ENCODE measurements at regions not wholly inside any gene's neighbourhood (a gene's known extent, or its start where the extent isn't known, plus 50 kb on each side); places are given as distances from the start of the nearest gene placed in this dataset.

DNA sequence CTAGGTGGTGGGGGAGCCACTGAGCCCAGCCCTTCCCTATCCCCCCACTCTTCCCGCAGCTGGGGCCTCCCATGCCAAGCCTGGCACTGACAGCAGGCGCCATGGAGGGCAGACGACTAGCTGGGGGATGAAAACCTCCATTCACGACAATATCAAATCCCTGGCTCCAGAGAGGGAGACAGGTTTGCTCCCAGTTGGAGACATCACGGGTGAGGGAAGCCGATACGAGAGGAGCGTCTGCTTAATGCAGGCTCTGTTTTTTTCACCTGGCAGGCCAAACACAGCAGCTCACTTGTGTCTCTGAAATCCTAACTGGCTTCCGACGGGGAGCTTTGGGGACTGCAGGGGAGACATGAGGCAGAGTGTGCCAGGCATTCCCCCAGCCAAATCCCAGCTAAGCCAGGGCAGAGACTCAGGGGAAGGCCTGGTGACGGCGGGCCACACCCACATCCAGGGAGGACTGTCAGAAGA, 307.4 kb upstream of the ZMIZ1 start:
- no peaks in the 10 kb centered on the region for H3K79me2 ChIP-seq (ENCODE audit: control insufficient read depth, insufficient read depth, low read length)
- H4K20me1 ChIP-seq (ENCODE audit: control insufficient read depth, insufficient read depth, low read length, poor library complexity, severe bottlenecking), result no peaks in the 10 kb centered on the region
- no peaks in the 10 kb centered on the region for H3K9me3 ChIP-seq (ENCODE audit: control extremely low read depth in 1 of 3, control insufficient read depth in 2 of 3, insufficient read depth in 1 of 3, low read length in 2 of 3)
- ChIA-PET CTCF (no interaction called here), POLR2A (no interaction called here)
- TF ChIP-seq EZH2 (IDR thresholded peaks at IDR 0.05; ENCODE audit: borderline replicate concordance, insufficient read depth, low read depth, low read length, poor library complexity, severe bottlenecking), result no peak
- TF ChIP-seq, protein P1, sequence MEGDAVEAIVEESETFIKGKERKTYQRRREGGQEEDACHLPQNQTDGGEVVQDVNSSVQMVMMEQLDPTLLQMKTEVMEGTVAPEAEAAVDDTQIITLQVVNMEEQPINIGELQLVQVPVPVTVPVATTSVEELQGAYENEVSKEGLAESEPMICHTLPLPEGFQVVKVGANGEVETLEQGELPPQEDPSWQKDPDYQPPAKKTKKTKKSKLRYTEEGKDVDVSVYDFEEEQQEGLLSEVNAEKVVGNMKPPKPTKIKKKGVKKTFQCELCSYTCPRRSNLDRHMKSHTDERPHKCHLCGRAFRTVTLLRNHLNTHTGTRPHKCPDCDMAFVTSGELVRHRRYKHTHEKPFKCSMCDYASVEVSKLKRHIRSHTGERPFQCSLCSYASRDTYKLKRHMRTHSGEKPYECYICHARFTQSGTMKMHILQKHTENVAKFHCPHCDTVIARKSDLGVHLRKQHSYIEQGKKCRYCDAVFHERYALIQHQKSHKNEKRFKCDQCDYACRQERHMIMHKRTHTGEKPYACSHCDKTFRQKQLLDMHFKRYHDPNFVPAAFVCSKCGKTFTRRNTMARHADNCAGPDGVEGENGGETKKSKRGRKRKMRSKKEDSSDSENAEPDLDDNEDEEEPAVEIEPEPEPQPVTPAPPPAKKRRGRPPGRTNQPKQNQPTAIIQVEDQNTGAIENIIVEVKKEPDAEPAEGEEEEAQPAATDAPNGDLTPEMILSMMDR (IDR thresholded peaks at IDR 0.05), result no peak
- H3K4me3 ChIP-seq (ENCODE audit: control extremely low read depth in 1 of 5, extremely low read depth in 1 of 5, insufficient read depth in 1 of 5, low read depth in 2 of 5, low read length in 4 of 5), result no peak overlapping the region
- H3K4me1 Mint-ChIP-seq, result no peaks in the 10 kb centered on the region
- H3K4me3 Mint-ChIP-seq, result no peak overlapping the region
- 96% methylated on average over 10 of the region's 12 CpGs for WGBS (ENCODE audit: insufficient coverage)
- peaks cover 7% of the 10 kb centered on the region for H3K27me3 Mint-ChIP-seq
- H3K36me3 ChIP-seq (replicated peaks in 1 of 2; ENCODE audit: control extremely low read depth in 1 of 2, control insufficient read depth in 1 of 2, extremely low read depth in 1 of 2, insufficient read depth in 2 of 2, low read length in 1 of 2), result no peaks in the 10 kb centered on the region
- DNase-seq, result no peak
- no peaks in the 10 kb centered on the region for H3K9me3 Mint-ChIP-seq (ENCODE audit: insufficient read depth)
- ATAC-seq (ENCODE audit: low read depth), result no peak
- H3K4me1 ChIP-seq (ENCODE audit: control insufficient read depth in 2 of 2, insufficient read depth in 2 of 2, low read length in 2 of 2), result no peaks in the 10 kb centered on the region
- no peak overlapping the region for H2AFZ ChIP-seq (ENCODE audit: insufficient read depth, low read depth, low read length, poor library complexity, severe bottlenecking)
- intact Hi-C loops (cut with micrococcal nuclease), result no loop called here
- no peak overlapping the region for H3K4me2 ChIP-seq (replicated peaks; ENCODE audit: low read depth, low read length, poor library complexity, severe bottlenecking)
- H3K27ac Mint-ChIP-seq, result no peak overlapping the region
- peaks cover 0 to 9% (median 1%) of the 10 kb centered on the region in 4 experiments for H3K27me3 ChIP-seq (replicated peaks in 1 of 4; ENCODE audit: control extremely low read depth in 1 of 4, control insufficient read depth in 3 of 4, insufficient read depth in 4 of 4, low read length in 3 of 4)
- H3K27ac ChIP-seq (ENCODE audit: low read length in 2 of 2), result no peak overlapping the region
- no peak overlapping the region for H3K9ac ChIP-seq (ENCODE audit: low read length)

DNA sequence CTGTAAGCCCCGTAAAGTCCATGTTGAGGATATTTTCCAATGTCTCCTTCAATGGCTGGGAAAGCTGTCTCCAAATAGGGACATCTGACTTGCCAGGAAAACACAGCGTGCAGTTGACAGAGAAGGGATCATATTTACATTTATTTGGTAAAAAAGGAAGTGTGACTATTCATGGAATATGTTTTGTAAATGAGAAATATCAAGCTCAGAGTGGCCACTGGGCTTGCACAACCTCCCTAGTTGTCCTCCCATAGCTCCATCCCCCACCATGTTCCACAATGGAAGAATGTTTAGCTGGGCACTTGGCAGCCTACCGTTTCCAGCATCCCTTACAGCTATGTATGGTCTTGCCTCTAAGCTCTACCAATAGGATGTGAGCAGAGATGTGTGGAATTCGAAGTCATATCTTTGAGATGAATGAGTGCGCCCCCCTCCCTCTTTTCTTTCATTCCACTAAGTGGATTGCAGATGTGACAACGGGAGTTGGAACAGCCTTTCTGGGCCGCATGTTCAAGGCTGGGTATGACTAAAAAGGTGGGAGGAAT, 306.6 kb upstream of the ZMIZ1 start:
- no peak overlapping the region for H3K27ac Mint-ChIP-seq
- CTCF ChIA-PET, result no interaction called here

More for the DNA sequence above, 306.6 kb upstream of the ZMIZ1 start:
- Mint-ChIP-seq H3K4me3 (no peak overlapping the region), H3K9me3 (ENCODE audit: insufficient read depth) (no peaks in the 10 kb centered on the region), H3K4me1 (no peaks in the 10 kb centered on the region), H3K27me3 (peaks cover 2% of the 10 kb centered on the region)
- H3K9ac ChIP-seq (ENCODE audit: low read length), result no peak overlapping the region
- H2AFZ ChIP-seq (ENCODE audit: insufficient read depth, low read depth, low read length, poor library complexity, severe bottlenecking), result no peak overlapping the region
- H3K27ac ChIP-seq (ENCODE audit: low read length in 2 of 2), result no peak overlapping the region
- ATAC-seq (ENCODE audit: low read depth) (no peak), DNase-seq (no peak)
- POLR2A ChIA-PET, result no interaction called here
- H3K79me2 ChIP-seq (ENCODE audit: control insufficient read depth, insufficient read depth, low read length), result no peaks in the 10 kb centered on the region
- intact Hi-C loops (cut with micrococcal nuclease), result no loop called here
- no peaks in the 10 kb centered on the region for H3K36me3 ChIP-seq (replicated peaks in 1 of 2; ENCODE audit: control extremely low read depth in 1 of 2, control insufficient read depth in 1 of 2, extremely low read depth in 1 of 2, insufficient read depth in 2 of 2, low read length in 1 of 2)
- no peaks in the 10 kb centered on the region for H3K9me3 ChIP-seq (ENCODE audit: control extremely low read depth in 1 of 3, control insufficient read depth in 2 of 3, insufficient read depth in 1 of 3, low read length in 2 of 3)
- H4K20me1 ChIP-seq (ENCODE audit: control insufficient read depth, insufficient read depth, low read length, poor library complexity, severe bottlenecking), result no peaks in the 10 kb centered on the region
- H3K4me3 ChIP-seq (ENCODE audit: control extremely low read depth in 1 of 5, extremely low read depth in 1 of 5, insufficient read depth in 1 of 5, low read depth in 2 of 5, low read length in 4 of 5), result no peak overlapping the region
- TF ChIP-seq, protein P1 (IDR thresholded peaks at IDR 0.05), result no peak
- no peak for TF ChIP-seq EZH2 (IDR thresholded peaks at IDR 0.05; ENCODE audit: borderline replicate concordance, insufficient read depth, low read depth, low read length, poor library complexity, severe bottlenecking)
- no peaks in the 10 kb centered on the region for H3K4me1 ChIP-seq (ENCODE audit: control insufficient read depth in 2 of 2, insufficient read depth in 2 of 2, low read length in 2 of 2)
- peaks cover 0 to 3% (median 0%) of the 10 kb centered on the region in 4 experiments for H3K27me3 ChIP-seq (replicated peaks in 1 of 4; ENCODE audit: control extremely low read depth in 1 of 4, control insufficient read depth in 3 of 4, insufficient read depth in 4 of 4, low read length in 3 of 4)
- H3K4me2 ChIP-seq (replicated peaks; ENCODE audit: low read depth, low read length, poor library complexity, severe bottlenecking), result no peak overlapping the region
- WGBS (ENCODE audit: insufficient coverage), result 100% methylated on average over 2 of the region's 7 CpGs
